ENCODE measurements at regions not wholly inside any gene's neighbourhood (a gene's known extent, or its start where the extent isn't known, plus 50 kb on each side); places are given as distances from the start of the nearest gene placed in this dataset.

- no peak for TF ChIP-seq POLR2AphosphoS5 (IDR thresholded peaks at IDR 0.05)
- TF ChIP-seq CTCF (IDR thresholded peaks at IDR 0.05), result no peak
- no peak for TF ChIP-seq POLR2A (IDR thresholded peaks at IDR 0.05)
Measured at GRCh38 chr6:138647006-138647405, 126.6 kb upstream of the CCDC28A start.
